ENCODE measurements at regions not wholly inside any gene's neighbourhood (a gene's known extent, or its start where the extent isn't known, plus 50 kb on each side); places are given as distances from the start of the nearest gene placed in this dataset.

DNA sequence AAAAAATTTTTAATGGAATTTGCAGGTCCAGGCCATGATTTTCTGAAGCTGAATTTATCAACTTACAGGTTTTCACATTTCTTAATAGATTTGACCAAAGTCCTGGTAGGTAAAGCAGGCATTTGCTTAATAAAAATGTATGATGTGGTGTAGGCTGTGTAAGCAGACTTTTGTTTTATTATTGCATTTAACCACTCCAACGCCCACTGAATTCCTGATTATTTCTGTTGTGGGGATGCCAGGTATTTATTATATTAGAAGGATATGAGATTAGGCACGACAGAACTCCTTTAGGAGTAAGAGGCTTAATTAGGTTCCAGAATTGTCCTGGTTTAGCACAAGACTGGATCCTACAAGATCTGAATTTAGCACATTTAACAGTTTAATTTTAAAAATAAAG, 111.1 kb downstream of the ADCYAP1 start:
- TF ChIP-seq, protein P1, sequence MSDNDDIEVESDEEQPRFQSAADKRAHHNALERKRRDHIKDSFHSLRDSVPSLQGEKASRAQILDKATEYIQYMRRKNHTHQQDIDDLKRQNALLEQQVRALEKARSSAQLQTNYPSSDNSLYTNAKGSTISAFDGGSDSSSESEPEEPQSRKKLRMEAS (IDR thresholded peaks at IDR 0.05), result no peak
- TF ChIP-seq, protein P2, sequence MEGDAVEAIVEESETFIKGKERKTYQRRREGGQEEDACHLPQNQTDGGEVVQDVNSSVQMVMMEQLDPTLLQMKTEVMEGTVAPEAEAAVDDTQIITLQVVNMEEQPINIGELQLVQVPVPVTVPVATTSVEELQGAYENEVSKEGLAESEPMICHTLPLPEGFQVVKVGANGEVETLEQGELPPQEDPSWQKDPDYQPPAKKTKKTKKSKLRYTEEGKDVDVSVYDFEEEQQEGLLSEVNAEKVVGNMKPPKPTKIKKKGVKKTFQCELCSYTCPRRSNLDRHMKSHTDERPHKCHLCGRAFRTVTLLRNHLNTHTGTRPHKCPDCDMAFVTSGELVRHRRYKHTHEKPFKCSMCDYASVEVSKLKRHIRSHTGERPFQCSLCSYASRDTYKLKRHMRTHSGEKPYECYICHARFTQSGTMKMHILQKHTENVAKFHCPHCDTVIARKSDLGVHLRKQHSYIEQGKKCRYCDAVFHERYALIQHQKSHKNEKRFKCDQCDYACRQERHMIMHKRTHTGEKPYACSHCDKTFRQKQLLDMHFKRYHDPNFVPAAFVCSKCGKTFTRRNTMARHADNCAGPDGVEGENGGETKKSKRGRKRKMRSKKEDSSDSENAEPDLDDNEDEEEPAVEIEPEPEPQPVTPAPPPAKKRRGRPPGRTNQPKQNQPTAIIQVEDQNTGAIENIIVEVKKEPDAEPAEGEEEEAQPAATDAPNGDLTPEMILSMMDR (IDR thresholded peaks at IDR 0.05; ENCODE audit: low read depth, low read length, missing input control), result no peak
- TF ChIP-seq, protein P3, sequence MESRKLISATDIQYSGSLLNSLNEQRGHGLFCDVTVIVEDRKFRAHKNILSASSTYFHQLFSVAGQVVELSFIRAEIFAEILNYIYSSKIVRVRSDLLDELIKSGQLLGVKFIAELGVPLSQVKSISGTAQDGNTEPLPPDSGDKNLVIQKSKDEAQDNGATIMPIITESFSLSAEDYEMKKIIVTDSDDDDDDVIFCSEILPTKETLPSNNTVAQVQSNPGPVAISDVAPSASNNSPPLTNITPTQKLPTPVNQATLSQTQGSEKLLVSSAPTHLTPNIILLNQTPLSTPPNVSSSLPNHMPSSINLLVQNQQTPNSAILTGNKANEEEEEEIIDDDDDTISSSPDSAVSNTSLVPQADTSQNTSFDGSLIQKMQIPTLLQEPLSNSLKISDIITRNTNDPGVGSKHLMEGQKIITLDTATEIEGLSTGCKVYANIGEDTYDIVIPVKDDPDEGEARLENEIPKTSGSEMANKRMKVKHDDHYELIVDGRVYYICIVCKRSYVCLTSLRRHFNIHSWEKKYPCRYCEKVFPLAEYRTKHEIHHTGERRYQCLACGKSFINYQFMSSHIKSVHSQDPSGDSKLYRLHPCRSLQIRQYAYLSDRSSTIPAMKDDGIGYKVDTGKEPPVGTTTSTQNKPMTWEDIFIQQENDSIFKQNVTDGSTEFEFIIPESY (IDR thresholded peaks at IDR 0.05), result no peak
- TF ChIP-seq, protein P4, sequence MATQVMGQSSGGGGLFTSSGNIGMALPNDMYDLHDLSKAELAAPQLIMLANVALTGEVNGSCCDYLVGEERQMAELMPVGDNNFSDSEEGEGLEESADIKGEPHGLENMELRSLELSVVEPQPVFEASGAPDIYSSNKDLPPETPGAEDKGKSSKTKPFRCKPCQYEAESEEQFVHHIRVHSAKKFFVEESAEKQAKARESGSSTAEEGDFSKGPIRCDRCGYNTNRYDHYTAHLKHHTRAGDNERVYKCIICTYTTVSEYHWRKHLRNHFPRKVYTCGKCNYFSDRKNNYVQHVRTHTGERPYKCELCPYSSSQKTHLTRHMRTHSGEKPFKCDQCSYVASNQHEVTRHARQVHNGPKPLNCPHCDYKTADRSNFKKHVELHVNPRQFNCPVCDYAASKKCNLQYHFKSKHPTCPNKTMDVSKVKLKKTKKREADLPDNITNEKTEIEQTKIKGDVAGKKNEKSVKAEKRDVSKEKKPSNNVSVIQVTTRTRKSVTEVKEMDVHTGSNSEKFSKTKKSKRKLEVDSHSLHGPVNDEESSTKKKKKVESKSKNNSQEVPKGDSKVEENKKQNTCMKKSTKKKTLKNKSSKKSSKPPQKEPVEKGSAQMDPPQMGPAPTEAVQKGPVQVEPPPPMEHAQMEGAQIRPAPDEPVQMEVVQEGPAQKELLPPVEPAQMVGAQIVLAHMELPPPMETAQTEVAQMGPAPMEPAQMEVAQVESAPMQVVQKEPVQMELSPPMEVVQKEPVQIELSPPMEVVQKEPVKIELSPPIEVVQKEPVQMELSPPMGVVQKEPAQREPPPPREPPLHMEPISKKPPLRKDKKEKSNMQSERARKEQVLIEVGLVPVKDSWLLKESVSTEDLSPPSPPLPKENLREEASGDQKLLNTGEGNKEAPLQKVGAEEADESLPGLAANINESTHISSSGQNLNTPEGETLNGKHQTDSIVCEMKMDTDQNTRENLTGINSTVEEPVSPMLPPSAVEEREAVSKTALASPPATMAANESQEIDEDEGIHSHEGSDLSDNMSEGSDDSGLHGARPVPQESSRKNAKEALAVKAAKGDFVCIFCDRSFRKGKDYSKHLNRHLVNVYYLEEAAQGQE (IDR thresholded peaks at IDR 0.05), result no peak
- TF ChIP-seq HNF4G (IDR thresholded peaks at IDR 0.05) (no peak), TAF1 (conservative IDR thresholded peaks at IDR 0.05) (no peak), GABPA (IDR thresholded peaks at IDR 0.05 in 1 of 2, conservative IDR thresholded peaks at IDR 0.05 in 1 of 2) (no peak), SP1 (IDR thresholded peaks at IDR 0.05) (no peak), EGR1 (IDR thresholded peaks at IDR 0.05; ENCODE audit: low read depth in 2 of 2) (no peak), RAD21 (IDR thresholded peaks at IDR 0.05) (no peak), RXRA (IDR thresholded peaks at IDR 0.05) (no peak), NR2F2 (IDR thresholded peaks at IDR 0.05) (no peak), FOXA1 (IDR thresholded peaks at IDR 0.05) (no peak)
- TF ChIP-seq, protein P5, sequence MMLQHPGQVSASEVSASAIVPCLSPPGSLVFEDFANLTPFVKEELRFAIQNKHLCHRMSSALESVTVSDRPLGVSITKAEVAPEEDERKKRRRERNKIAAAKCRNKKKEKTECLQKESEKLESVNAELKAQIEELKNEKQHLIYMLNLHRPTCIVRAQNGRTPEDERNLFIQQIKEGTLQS (IDR thresholded peaks at IDR 0.05), result no peak
